ENCODE measurements at regions not wholly inside any gene's neighbourhood (a gene's known extent, or its start where the extent isn't known, plus 50 kb on each side); places are given as distances from the start of the nearest gene placed in this dataset.

DNA sequence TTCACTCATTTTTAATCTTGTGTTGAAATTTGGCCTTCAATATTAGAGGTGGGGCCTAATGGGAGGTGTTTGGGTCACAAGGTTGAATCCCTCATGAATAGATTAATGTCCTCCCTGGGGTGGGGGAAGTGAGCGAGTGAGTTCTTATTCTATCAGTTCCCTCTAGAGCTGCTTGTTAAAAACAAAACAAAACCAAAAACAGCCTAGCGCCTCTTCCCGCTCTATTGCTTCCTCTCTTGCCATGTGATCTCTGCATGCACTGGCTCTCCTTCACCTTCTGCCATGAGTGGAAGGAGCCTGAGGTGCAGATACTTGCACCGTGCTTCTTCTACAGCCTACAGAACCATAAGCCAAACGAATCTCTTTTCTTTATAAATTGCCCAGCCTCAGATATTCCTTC, 89.6 kb upstream of the SLC35F1 start:
- ChIA-PET POLR2A (no interaction called here), CTCF (no interaction called here), RAD21 (ENCODE audit: unreplicated experiment) (no interaction called here), SMC1A (ENCODE audit: uncharacterized antibody, unreplicated experiment) (no interaction called here)
- Histone ChIP-seq H3K36me3 (ENCODE audit: control insufficient read depth in 2 of 2, insufficient read depth in 2 of 2, low read length in 1 of 2) (no peaks in the 10 kb centered on the region), H3K27me3 (replicated peaks in 1 of 2; ENCODE audit: control insufficient read depth in 2 of 2, insufficient read depth in 2 of 2, low read length in 1 of 2) (no peaks in the 10 kb centered on the region), H3K9ac (ENCODE audit: control insufficient read depth, insufficient read depth, low read length) (no peak overlapping the region), H3K9me3 (replicated peaks; ENCODE audit: control insufficient read depth, insufficient read depth, low read length) (peaks cover 2% of the 10 kb centered on the region), H3K27ac (ENCODE audit: control insufficient read depth, insufficient read depth) (no peak overlapping the region), H2AFZ (ENCODE audit: control insufficient read depth, low read depth, low read length) (no peak overlapping the region), H4K20me1 (ENCODE audit: control insufficient read depth, insufficient read depth) (no peaks in the 10 kb centered on the region), H3K4me1 (ENCODE audit: control insufficient read depth, insufficient read depth, low read length) (no peaks in the 10 kb centered on the region), H3K4me3 (no peak overlapping the region), H3K4me2 (ENCODE audit: control insufficient read depth, insufficient read depth) (no peak overlapping the region), H3K79me2 (ENCODE audit: control insufficient read depth, insufficient read depth, low read length) (no peaks in the 10 kb centered on the region)
- no peak; the same call in 2 of the 3 replicates for ATAC-seq
- intact Hi-C loops (cut with micrococcal nuclease; ENCODE audit: unreplicated experiment) (no loop called here), in situ Hi-C loops (cut with MboI) (no loop called here)
- no TSS peak for BruUV-seq (replicated peaks)
- WGBS (ENCODE audit: insufficient coverage, insufficient replicate concordance, low lambda C conversion rate, missing lambda C conversion rate): 10% methylated on average over 5 of the region's 5 CpGs
- no peak for TF ChIP-seq ESRRA (IDR thresholded peaks at IDR 0.05; ENCODE audit: low read length)
- TF ChIP-seq RCOR1 (conservative IDR thresholded peaks at IDR 0.05; ENCODE audit: low read depth, low read length): no peak
- TF ChIP-seq SMARCA5 (IDR thresholded peaks at IDR 0.05): no peak
- no peak for DNase-seq (ENCODE audit: low read depth, low spot score)
- FAIRE-seq: no peak

GRCh38 chr6:117817992-117818391, 89.1 kb upstream of the SLC35F1 start:
- ChIA-PET RAD21 (ENCODE audit: unreplicated experiment) (no interaction called here), SMC1A (ENCODE audit: uncharacterized antibody, unreplicated experiment) (no interaction called here), POLR2A (no interaction called here), CTCF (no interaction called here)
- no peak for ATAC-seq
- no peak overlapping the region for H3K4me2 ChIP-seq (ENCODE audit: control insufficient read depth, insufficient read depth)
- no peak overlapping the region for H3K9ac ChIP-seq (ENCODE audit: control insufficient read depth, insufficient read depth, low read length)
- no peaks in the 10 kb centered on the region for H3K27me3 ChIP-seq (replicated peaks in 1 of 2; ENCODE audit: control insufficient read depth in 2 of 2, insufficient read depth in 2 of 2, low read length in 1 of 2)
- no peaks in the 10 kb centered on the region for H4K20me1 ChIP-seq (ENCODE audit: control insufficient read depth, insufficient read depth)
- H3K4me3 ChIP-seq: no peak overlapping the region
- no peak overlapping the region for H2AFZ ChIP-seq (ENCODE audit: control insufficient read depth, low read depth, low read length)
- no peak for DNase-seq (ENCODE audit: low read depth, low spot score)
- peaks cover 2% of the 10 kb centered on the region for H3K9me3 ChIP-seq (replicated peaks; ENCODE audit: control insufficient read depth, insufficient read depth, low read length)
- FAIRE-seq: no peak
- intact Hi-C loops (cut with micrococcal nuclease; ENCODE audit: unreplicated experiment): no loop called here
- in situ Hi-C loops (cut with MboI): no loop called here
- no TSS peak for BruUV-seq (replicated peaks)
- no peaks in the 10 kb centered on the region for H3K79me2 ChIP-seq (ENCODE audit: control insufficient read depth, insufficient read depth, low read length)
- no peaks in the 10 kb centered on the region for H3K4me1 ChIP-seq (ENCODE audit: control insufficient read depth, insufficient read depth, low read length)
- no peaks in the 10 kb centered on the region for H3K36me3 ChIP-seq (ENCODE audit: control insufficient read depth in 2 of 2, insufficient read depth in 2 of 2, low read length in 1 of 2)
- no peak overlapping the region for H3K27ac ChIP-seq (ENCODE audit: control insufficient read depth, insufficient read depth)
- TF ChIP-seq NFYB (IDR thresholded peaks at IDR 0.05; ENCODE audit: insufficient read depth, low read depth, low read length): no peak
- TF ChIP-seq TAF1 (IDR thresholded peaks at IDR 0.05; ENCODE audit: borderline replicate concordance, low read depth, low read length): no peak
- no peak for TF ChIP-seq CBX5 (IDR thresholded peaks at IDR 0.05; ENCODE audit: low read depth)
- no peak for TF ChIP-seq SIN3A (IDR thresholded peaks at IDR 0.05; ENCODE audit: low read depth, low read length)
- TF ChIP-seq BHLHE40 (IDR thresholded peaks at IDR 0.05; ENCODE audit: borderline replicate concordance in 1 of 2, low read depth in 2 of 2, low read length in 1 of 2): no peak
- TF ChIP-seq, protein P1, sequence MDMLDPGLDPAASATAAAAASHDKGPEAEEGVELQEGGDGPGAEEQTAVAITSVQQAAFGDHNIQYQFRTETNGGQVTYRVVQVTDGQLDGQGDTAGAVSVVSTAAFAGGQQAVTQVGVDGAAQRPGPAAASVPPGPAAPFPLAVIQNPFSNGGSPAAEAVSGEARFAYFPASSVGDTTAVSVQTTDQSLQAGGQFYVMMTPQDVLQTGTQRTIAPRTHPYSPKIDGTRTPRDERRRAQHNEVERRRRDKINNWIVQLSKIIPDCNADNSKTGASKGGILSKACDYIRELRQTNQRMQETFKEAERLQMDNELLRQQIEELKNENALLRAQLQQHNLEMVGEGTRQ (IDR thresholded peaks at IDR 0.05; ENCODE audit: borderline replicate concordance, low read depth, low read length): no peak
- TF ChIP-seq TARDBP (IDR thresholded peaks at IDR 0.05; ENCODE audit: borderline replicate concordance): no peak
- TF ChIP-seq, protein P2, sequence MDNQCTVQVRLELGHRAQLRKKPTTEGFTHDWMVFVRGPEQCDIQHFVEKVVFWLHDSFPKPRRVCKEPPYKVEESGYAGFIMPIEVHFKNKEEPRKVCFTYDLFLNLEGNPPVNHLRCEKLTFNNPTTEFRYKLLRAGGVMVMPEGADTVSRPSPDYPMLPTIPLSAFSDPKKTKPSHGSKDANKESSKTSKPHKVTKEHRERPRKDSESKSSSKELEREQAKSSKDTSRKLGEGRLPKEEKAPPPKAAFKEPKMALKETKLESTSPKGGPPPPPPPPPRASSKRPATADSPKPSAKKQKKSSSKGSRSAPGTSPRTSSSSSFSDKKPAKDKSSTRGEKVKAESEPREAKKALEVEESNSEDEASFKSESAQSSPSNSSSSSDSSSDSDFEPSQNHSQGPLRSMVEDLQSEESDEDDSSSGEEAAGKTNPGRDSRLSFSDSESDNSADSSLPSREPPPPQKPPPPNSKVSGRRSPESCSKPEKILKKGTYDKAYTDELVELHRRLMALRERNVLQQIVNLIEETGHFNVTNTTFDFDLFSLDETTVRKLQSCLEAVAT (IDR thresholded peaks at IDR 0.05): no peak
- no peak for TF ChIP-seq ZNF687 (IDR thresholded peaks at IDR 0.05)
- no peak for TF ChIP-seq FOXK2 (IDR thresholded peaks at IDR 0.05)
